ENCODE measurements at regions not wholly inside any gene's neighbourhood (a gene's known extent, or its start where the extent isn't known, plus 50 kb on each side); places are given as distances from the start of the nearest gene placed in this dataset.

- no peak for DNase-seq (ENCODE audit: low read depth)
- TF ChIP-seq, protein P1, sequence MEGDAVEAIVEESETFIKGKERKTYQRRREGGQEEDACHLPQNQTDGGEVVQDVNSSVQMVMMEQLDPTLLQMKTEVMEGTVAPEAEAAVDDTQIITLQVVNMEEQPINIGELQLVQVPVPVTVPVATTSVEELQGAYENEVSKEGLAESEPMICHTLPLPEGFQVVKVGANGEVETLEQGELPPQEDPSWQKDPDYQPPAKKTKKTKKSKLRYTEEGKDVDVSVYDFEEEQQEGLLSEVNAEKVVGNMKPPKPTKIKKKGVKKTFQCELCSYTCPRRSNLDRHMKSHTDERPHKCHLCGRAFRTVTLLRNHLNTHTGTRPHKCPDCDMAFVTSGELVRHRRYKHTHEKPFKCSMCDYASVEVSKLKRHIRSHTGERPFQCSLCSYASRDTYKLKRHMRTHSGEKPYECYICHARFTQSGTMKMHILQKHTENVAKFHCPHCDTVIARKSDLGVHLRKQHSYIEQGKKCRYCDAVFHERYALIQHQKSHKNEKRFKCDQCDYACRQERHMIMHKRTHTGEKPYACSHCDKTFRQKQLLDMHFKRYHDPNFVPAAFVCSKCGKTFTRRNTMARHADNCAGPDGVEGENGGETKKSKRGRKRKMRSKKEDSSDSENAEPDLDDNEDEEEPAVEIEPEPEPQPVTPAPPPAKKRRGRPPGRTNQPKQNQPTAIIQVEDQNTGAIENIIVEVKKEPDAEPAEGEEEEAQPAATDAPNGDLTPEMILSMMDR (conservative IDR thresholded peaks at IDR 0.05; ENCODE audit: low read length) = no peak
- no peak overlapping the region for H3K4me3 ChIP-seq (ENCODE audit: low read length)
Observed at GRCh38 chr9:129267141-129267540, 89.1 kb upstream of the IER5L start.

DNA sequence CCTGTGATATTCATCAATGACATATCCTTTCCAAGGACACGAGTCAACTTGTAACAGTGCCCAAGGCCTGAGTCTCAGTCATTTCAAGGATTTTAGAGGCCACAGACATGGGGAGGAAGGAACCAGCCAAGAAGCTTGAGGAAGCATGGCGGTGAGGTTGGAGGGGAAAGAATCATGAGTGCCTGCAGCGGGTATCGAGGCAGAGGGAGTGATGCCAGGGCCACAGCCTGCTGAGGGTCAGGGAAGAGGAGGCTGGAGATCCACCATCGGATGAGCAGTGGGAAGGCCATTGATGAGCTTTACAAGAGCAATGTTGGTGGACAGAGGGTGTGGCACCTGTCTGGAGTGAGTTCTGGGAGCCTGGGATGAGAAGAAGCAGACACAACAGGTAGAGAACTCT, 88.5 kb upstream of the IER5L start:
- H3K4me3 ChIP-seq (ENCODE audit: low read length) = no peak overlapping the region
- TF ChIP-seq, protein P1 (conservative IDR thresholded peaks at IDR 0.05; ENCODE audit: low read length) = no peak
- DNase-seq (ENCODE audit: low read depth) = no peak

DNA sequence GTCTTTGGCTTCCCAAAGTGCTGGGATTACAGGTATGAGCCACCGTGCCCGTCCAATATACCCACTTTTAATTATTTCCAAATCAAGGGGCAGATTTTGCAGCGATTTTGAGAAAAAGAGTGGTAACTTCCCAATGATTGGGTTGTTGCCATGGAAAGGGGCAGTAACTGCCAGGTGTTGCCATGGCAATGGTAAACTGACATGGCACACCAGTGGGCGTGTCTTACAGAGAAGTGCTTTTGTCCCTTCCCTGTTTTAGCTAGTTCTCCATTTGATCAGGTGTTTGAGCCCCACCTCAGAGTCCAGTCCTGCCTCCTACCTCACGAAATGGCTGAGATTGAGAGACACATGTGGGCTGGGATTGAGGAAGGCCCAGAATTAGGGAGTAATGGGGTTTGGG, 86.3 kb upstream of the IER5L start:
- TF ChIP-seq, protein P1 (conservative IDR thresholded peaks at IDR 0.05; ENCODE audit: low read length) = no peak
- H3K4me3 ChIP-seq (ENCODE audit: low read length) = no peak overlapping the region
- DNase-seq (ENCODE audit: low read depth) = no peak

DNA sequence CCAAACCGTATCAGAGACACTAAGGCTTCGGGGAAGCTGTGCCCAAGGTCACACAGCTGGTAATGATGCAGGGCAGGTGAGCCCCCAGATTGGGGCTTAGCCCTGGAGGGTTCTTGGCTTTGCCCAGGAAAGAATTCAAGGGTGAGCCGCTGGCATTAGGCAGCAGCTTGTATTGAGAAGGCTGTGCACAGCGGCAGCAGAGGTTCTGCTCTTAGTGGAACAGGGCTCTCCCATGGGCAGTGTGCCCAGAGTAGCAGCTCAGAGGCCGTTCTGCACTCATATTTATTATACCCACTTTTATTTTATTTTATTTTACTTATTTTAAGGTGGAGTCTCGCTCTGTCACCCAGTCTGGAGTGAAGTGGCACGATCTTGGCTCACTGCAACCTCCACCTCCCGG, 85.8 kb upstream of the IER5L start:
- no peak for DNase-seq (ENCODE audit: low read depth)
- H3K4me3 ChIP-seq (ENCODE audit: low read length) = no peak overlapping the region
- TF ChIP-seq, protein P1 (conservative IDR thresholded peaks at IDR 0.05; ENCODE audit: low read length) = no peak

DNA sequence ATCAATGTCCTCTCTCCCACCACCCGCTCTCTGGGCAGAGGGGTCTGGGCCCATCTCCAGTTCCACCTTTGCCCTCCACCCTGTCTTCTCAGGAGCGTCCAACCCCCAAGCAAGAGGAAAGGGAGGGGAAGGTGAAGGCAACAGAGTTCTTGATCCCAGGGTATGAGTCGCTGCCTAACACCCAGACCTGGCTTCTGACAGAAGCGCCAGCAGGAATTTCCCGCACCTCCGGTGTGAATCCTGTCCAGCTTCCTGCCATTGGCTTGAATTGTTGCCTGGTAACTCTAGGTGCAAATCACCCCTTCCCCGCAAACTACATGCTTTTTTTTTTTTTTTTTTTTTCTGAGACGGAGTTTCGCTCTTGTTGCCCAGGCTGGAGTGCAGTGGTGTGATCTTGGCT, 84.2 kb upstream of the IER5L start:
- DNase-seq (ENCODE audit: low read depth) = no peak
- TF ChIP-seq, protein P1 (conservative IDR thresholded peaks at IDR 0.05; ENCODE audit: low read length) = no peak
- no peak overlapping the region for H3K4me3 ChIP-seq (ENCODE audit: low read length)

GRCh38 chr9:129259375-129259774, 81.3 kb upstream of the IER5L start:
- H3K4me3 ChIP-seq (ENCODE audit: low read length) = no peak overlapping the region

GRCh38 chr9:129258823-129259301, 80.8 kb upstream of the IER5L start:
- TF ChIP-seq, protein P1 (conservative IDR thresholded peaks at IDR 0.05; ENCODE audit: low read length) = no peak
- peak overlapping the region; percentile 45 for H3K4me3 ChIP-seq (ENCODE audit: low read length)
- DNase-seq (ENCODE audit: low read depth) = no peak

More at GRCh38 chr9:129259375-129259774, 81.3 kb upstream of the IER5L start:
- TF ChIP-seq, protein P1 (conservative IDR thresholded peaks at IDR 0.05; ENCODE audit: low read length) = no peak
- DNase-seq (ENCODE audit: low read depth) = no peak
